Gastroesophageal sphincter (tissue), 3 donors: ENCODE measurements at regions not wholly inside any gene's neighbourhood (a gene's known extent, or its start where the extent isn't known, plus 50 kb on each side); places are given as distances from the start of the nearest gene placed in this dataset.

ENCODE experiments used
- EP300 ChIP-seq: sonication (generic); formaldehyde crosslinking; IDR thresholded peaks from one replicate; pipeline ENCODE4 v1.6.1; 2017; ENCODE audit warnings: antibody characterized with exemption, mild to moderate bottlenecking
- POLR2A ChIP-seq, 2 donors: fragments of 450-650 bp; IDR thresholded peaks; one replicate each; pipeline ENCODE4 v1.6.1; 2017; ENCODE audit warnings: antibody characterized with exemption in 2 of 2, mild to moderate bottlenecking in 2 of 2, moderate library complexity in 1 of 2
- POLR2AphosphoS5 ChIP-seq: sonication (generic); formaldehyde crosslinking; IDR thresholded peaks from one replicate; pipeline ENCODE4 v1.6.1; 2017; ENCODE audit warnings: antibody characterized with exemption
- TF ChIP-seq, protein P1 (sequence below), 4 experiments: fragments of 200-600 bp in 2 of 4; fragments of 450-650 bp in 2 of 4; sonication (generic) in 1 of 4; IDR thresholded peaks; one replicate each; pipeline ENCODE4 v1.5.1; 2017 to 2019; ENCODE audit warnings: antibody characterized with exemption in 4 of 4, mild to moderate bottlenecking in 2 of 4, moderate library complexity in 2 of 4

DNA sequence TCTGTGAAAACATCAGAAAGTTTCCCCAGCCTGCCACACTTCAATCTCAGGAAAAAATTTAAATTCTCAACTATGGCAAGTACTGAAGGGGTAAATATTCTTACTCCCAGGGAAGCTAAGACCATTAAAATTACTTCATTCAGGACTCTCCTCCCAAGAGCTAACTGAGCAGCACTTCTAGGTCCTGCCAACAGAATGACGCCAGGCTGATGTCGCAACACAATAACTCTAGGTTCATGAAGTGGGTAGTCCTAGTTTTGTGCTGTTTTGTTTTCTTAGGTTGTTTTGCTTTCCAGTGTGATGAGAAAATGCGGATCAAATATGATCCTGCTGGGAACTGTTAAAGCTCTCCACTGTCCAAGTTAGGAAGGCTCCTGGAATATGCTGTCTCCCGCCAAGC, 180.0 kb downstream of the NKX6-1 start:
- TF ChIP-seq EP300 (no peak), POLR2A (IDR thresholded peaks at IDR 0.05) (no peak), POLR2AphosphoS5 (no peak)
- TF ChIP-seq, protein P1, sequence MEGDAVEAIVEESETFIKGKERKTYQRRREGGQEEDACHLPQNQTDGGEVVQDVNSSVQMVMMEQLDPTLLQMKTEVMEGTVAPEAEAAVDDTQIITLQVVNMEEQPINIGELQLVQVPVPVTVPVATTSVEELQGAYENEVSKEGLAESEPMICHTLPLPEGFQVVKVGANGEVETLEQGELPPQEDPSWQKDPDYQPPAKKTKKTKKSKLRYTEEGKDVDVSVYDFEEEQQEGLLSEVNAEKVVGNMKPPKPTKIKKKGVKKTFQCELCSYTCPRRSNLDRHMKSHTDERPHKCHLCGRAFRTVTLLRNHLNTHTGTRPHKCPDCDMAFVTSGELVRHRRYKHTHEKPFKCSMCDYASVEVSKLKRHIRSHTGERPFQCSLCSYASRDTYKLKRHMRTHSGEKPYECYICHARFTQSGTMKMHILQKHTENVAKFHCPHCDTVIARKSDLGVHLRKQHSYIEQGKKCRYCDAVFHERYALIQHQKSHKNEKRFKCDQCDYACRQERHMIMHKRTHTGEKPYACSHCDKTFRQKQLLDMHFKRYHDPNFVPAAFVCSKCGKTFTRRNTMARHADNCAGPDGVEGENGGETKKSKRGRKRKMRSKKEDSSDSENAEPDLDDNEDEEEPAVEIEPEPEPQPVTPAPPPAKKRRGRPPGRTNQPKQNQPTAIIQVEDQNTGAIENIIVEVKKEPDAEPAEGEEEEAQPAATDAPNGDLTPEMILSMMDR (IDR thresholded peaks at IDR 0.05): no peak
